DND-41 (cell line): ENCODE measurements at regions not wholly inside any gene's neighbourhood (a gene's known extent, or its start where the extent isn't known, plus 50 kb on each side); places are given as distances from the start of the nearest gene placed in this dataset.
"Not testable (repeated sequence)": the region's sequence is repeated elsewhere in the genome, so short reads cannot be mapped to it uniquely, and the experiment has no call there.

Experiments used
- ATAC-seq: fragments of 200-7000 bp; cut with Tn5 transposase; 3 replicates; pipeline ENCODE4 v1.9.1; 2021; ENCODE audit warnings: low read depth; ENCODE audit not compliant: insufficient read depth
- DNase-seq: peaks from one replicate; pipeline ENCODE4 v3.0.0-alpha.2; 2020
- H2AFZ ChIP-seq: 2 replicates; pipeline ENCODE4 v1.6.0; 2012; ENCODE audit warnings: low read depth, low read length
- H3K27ac ChIP-seq: 2 replicates; pipeline ENCODE4 v1.5.1; 2012; ENCODE audit warnings: low read length, inconsistent platforms
- H3K27me3 ChIP-seq: fragments of 200-600 bp; sonication (generic); 2 replicates; pipeline ENCODE4 v1.6.0; 2012; ENCODE audit warnings: low read length, mild to moderate bottlenecking, inconsistent platforms; ENCODE audit not compliant: insufficient read depth, poor library complexity
- H3K36me3 ChIP-seq: 2 replicates; pipeline ENCODE4 v1.5.1; 2012; ENCODE audit warnings: low read length, inconsistent platforms; ENCODE audit not compliant: insufficient read depth
- H3K4me1 ChIP-seq: 2 replicates; pipeline ENCODE4 v1.5.1; 2012; ENCODE audit warnings: mild to moderate bottlenecking, low read length; ENCODE audit not compliant: insufficient read depth
- H3K4me2 ChIP-seq: 2 replicates; pipeline ENCODE4 v1.6.0; 2012; ENCODE audit warnings: mild to moderate bottlenecking, moderate library complexity, low read length, inconsistent platforms; ENCODE audit not compliant: insufficient read depth
- H3K4me3 ChIP-seq, 2 experiments: fragments of 200-600 bp in 1 of 2; shearing (Covaris generic) in 1 of 2; 2 replicates each; pipeline ENCODE4 v1.5.1; 2012 to 2016; ENCODE audit warnings: inconsistent platforms in 2 of 2, low read length in 2 of 2, mild to moderate bottlenecking in 2 of 2, low read depth in 1 of 2, moderate library complexity in 1 of 2
- H3K79me2 ChIP-seq: 2 replicates; pipeline ENCODE4 v1.6.0; 2012; ENCODE audit warnings: low read length, inconsistent platforms; ENCODE audit not compliant: insufficient read depth
- H3K9ac ChIP-seq: 2 replicates; pipeline ENCODE4 v1.6.0; 2012; ENCODE audit warnings: low read depth, mild to moderate bottlenecking, inconsistent platforms, low read length, moderate library complexity
- H3K9me3 ChIP-seq: 2 replicates; pipeline ENCODE4 v1.5.1; 2012; ENCODE audit warnings: low read length, moderate library complexity, mild to moderate bottlenecking, inconsistent platforms; ENCODE audit not compliant: insufficient read depth, severe bottlenecking
- H4K20me1 ChIP-seq: 2 replicates; pipeline ENCODE4 v1.6.0; 2012; ENCODE audit warnings: low read length; ENCODE audit not compliant: insufficient read depth
- EZH2 ChIP-seq: IDR thresholded peaks from 3 replicates; pipeline ENCODE4 v1.6.1; 2012; ENCODE audit warnings: borderline replicate concordance, low read depth, mild to moderate bottlenecking, moderate library complexity, low read length, inconsistent platforms; ENCODE audit not compliant: severe bottlenecking
- TF ChIP-seq, protein P1 (sequence below): IDR thresholded peaks from 2 replicates; pipeline ENCODE4 v1.5.1; 2012; ENCODE audit warnings: borderline replicate concordance, low read length, moderate library complexity, mild to moderate bottlenecking; ENCODE audit not compliant: poor library complexity, severe bottlenecking; ENCODE audit errors: extremely low read depth

DNA sequence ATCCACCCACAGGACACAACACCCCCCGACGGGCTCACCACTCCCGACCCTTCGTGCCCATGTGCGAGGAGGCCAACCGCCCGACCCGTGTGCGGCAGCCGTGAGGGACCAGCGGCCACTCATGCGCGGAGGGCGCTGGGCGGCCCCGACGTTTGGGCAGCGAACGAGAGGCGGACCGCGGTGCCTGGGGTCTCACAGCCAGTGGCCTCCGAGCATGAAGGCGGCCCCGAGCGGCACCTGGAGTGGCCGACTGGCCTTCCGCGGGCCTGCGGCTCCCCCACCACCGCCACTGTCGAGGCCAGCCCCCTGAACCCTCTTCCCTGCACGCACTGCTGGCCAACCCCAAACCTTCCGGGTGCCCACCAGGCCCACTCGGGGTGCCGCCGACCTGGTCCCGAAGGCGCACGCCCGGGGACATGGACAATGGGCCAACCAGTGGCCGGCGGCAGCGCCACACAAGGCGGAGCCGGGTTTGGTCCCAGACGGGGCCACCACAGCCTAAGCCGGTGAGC is 4274.9 kb upstream of the OR11H1 start:
- Histone ChIP-seq H3K27ac (no peak overlapping the region), H4K20me1 (no peaks in the 10 kb centered on the region), H2AFZ (no peak overlapping the region), H3K27me3 (no peaks in the 10 kb centered on the region), H3K4me1 (no peaks in the 10 kb centered on the region), H3K79me2 (no peaks in the 10 kb centered on the region), H3K36me3 (no peaks in the 10 kb centered on the region), H3K4me3 (no peak overlapping the region), H3K4me2 (no peak overlapping the region), H3K9ac (no peak overlapping the region), H3K9me3 (peaks cover 3% of the 10 kb centered on the region)
- ATAC-seq (no peak), DNase-seq (no peak)
- no peak for TF ChIP-seq EZH2
- TF ChIP-seq, protein P1, sequence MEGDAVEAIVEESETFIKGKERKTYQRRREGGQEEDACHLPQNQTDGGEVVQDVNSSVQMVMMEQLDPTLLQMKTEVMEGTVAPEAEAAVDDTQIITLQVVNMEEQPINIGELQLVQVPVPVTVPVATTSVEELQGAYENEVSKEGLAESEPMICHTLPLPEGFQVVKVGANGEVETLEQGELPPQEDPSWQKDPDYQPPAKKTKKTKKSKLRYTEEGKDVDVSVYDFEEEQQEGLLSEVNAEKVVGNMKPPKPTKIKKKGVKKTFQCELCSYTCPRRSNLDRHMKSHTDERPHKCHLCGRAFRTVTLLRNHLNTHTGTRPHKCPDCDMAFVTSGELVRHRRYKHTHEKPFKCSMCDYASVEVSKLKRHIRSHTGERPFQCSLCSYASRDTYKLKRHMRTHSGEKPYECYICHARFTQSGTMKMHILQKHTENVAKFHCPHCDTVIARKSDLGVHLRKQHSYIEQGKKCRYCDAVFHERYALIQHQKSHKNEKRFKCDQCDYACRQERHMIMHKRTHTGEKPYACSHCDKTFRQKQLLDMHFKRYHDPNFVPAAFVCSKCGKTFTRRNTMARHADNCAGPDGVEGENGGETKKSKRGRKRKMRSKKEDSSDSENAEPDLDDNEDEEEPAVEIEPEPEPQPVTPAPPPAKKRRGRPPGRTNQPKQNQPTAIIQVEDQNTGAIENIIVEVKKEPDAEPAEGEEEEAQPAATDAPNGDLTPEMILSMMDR, result no peak

- H3K4me1 ChIP-seq, H3K27ac ChIP-seq, ATAC-seq, H3K9me3 ChIP-seq, H3K4me2 ChIP-seq, H3K79me2 ChIP-seq, H3K36me3 ChIP-seq, DNase-seq, H3K4me3 ChIP-seq, H3K9ac ChIP-seq, H3K27me3 ChIP-seq, H2AFZ ChIP-seq, H4K20me1 ChIP-seq: not testable (repeated sequence)
These were observed 4257.0 kb upstream of the OR11H1 start for GRCh38 chr22:11270981-11271380.

DNA sequence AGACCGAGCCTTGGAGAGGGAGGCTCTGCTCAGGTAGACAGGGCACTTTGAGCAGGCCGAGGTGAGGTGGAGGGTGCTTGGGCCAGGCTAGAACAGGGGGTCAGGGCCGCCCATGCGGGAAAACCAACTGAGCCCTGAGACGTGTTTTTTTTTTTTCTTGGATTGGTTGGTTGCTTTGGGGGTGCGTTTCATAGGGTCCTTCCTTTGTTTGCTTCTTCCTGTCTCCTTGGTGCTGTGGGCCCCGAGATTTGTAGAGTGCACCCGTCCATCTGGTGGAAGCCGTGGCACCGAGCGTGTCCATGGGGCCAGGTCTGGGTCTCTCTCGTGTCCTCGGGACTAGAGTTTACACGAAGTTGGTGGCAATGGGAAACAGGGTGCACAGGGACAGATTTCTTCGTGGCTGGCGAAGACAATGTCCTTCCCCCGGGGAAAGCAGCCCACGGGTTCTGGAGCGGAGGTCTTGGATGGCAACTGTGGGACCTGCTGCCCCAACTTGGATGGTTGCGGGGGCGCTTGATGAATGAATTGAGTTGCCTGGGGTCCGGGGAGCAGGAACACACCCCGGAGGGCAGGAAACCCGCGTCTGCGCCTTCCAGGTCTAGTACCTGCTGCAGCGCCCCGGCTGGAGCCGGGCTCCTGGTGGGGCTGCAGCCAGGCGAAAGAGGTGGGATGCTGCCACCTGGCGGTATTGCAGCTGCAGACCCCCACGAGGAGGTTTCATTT is 4242.7 kb upstream of the OR11H1 start:
- H2AFZ ChIP-seq, H3K27ac ChIP-seq, H3K4me2 ChIP-seq, H3K9ac ChIP-seq, ATAC-seq, H4K20me1 ChIP-seq, H3K36me3 ChIP-seq, H3K79me2 ChIP-seq, H3K4me1 ChIP-seq, DNase-seq, H3K4me3 ChIP-seq, H3K27me3 ChIP-seq: not testable (repeated sequence)
- H3K9me3 ChIP-seq, result peaks cover 23% of the 10 kb centered on the region

DNA sequence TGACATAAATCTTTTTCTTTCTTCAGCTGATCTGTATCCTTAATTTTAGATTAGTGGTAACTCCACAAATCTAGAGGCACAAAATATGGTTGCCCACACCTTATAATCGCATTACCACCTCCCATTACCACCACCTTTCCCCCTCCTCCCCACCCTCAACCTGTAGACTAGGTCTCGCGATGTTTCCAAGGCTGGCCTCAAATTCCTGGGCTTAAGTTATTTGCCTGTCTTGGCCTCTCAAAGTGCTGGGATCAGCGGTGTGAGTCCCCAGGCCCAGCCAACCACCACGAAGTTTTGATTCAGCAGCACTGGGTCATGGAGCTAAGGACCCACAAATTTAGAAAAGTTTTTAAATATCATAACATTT is 4242.2 kb upstream of the OR11H1 start:
- not testable (repeated sequence) for H3K27ac ChIP-seq, H3K79me2 ChIP-seq, H3K9ac ChIP-seq, H3K27me3 ChIP-seq, H4K20me1 ChIP-seq, DNase-seq, H3K4me3 ChIP-seq, H2AFZ ChIP-seq, ATAC-seq, H3K4me2 ChIP-seq, H3K36me3 ChIP-seq, H3K4me1 ChIP-seq
- peaks cover 29% of the 10 kb centered on the region for H3K9me3 ChIP-seq

GRCh38 chr22:11288246-11289220 is 4239.5 kb upstream of the OR11H1 start:
- H4K20me1 ChIP-seq, ATAC-seq, H3K27ac ChIP-seq, H3K9ac ChIP-seq, H3K36me3 ChIP-seq, H3K27me3 ChIP-seq, H2AFZ ChIP-seq, H3K4me1 ChIP-seq, DNase-seq, H3K79me2 ChIP-seq, H3K4me3 ChIP-seq, H3K4me2 ChIP-seq: not testable (repeated sequence)
- peaks cover 31% of the 10 kb centered on the region for H3K9me3 ChIP-seq

DNA sequence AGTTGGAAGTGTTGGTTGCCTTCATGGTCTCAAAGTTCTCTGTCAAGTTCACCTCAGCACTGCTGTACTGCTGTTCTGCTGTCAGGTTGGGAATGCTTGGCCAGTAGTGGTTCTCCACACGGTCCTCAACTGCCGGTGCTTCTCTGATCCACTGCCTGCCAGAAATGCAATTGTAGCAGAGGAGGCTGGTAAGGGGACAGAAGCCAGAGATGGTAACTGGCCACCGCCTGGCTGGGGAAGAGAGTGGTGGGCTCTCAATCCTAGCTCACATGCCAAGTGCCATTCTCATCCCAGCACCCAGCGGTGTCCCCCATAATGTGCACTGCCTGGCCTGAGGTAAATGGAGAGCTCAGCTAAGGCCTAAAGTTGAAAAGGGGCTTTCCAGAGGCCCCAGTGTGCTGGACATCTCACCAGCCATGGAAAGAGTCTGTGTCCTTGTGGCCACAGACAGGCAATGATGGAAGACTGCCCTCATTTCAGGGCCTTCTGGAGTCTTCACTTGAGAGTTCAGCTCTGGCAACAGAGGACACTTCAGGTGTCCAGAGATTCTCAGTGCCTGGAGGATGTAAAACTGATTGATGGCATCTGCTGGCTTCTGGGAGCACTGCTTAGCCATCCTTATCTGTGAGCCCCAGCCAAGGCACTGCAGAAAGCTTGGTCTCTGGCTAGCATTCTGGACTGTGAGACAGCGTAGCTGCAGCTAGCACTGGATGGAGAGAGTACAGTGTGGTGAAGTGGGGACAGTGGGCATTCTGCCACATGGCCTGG is 4229.7 kb upstream of the OR11H1 start:
- H4K20me1 ChIP-seq, H3K4me2 ChIP-seq, H3K27ac ChIP-seq, H3K9me3 ChIP-seq, ATAC-seq, H3K36me3 ChIP-seq, H3K27me3 ChIP-seq, H3K4me1 ChIP-seq, H3K9ac ChIP-seq, DNase-seq, H3K79me2 ChIP-seq, H3K4me3 ChIP-seq, H2AFZ ChIP-seq: not testable (repeated sequence)
